Stimulated activated CD4-positive, alpha-beta T cell treated with anti-CD3 and anti-CD28 coated beads, TNF-alpha, amount 100 ng/mL, for 4 hours (primary cell): ENCODE measurements at regions not wholly inside any gene's neighbourhood (a gene's known extent, or its start where the extent isn't known, plus 50 kb on each side); places are given as distances from the start of the nearest gene placed in this dataset.
"Not testable (repeated sequence)": the region's sequence is repeated elsewhere in the genome, so short reads cannot be mapped to it uniquely, and the experiment has no call there.

Experiments
- DNase-seq, 3 experiments: peaks; one replicate each; pipeline ENCODE4 v3.0.0-alpha.2; 2020; ENCODE audit warnings: low read depth in 3 of 3

DNA sequence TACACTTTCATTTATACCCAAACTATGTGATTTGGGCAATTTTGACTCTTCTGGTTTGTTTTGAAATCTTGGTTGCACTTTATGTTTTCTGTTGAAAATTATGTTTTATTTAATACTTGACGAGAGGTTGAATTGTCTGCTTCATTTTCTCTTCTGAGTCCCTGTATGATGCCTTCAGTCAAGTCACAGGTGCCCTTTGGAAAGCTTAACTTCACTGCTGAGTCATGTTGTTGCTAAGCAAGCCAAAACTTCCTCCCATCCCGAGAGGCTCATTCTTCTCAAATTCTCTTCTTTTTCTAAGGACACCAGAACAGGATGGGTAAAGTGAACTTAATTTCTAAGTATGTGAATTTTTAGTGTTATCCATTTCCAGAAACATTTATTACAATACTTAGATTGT is 455.3 kb upstream of the PTGER4 start:
- no peak for DNase-seq

- DNase-seq: no peak
Observed at GRCh38 chr5:40223884-40224402, 455.8 kb upstream of the PTGER4 start.

- no peak for DNase-seq
Observed at GRCh38 chr5:40221796-40222195, 457.9 kb upstream of the PTGER4 start.

DNA sequence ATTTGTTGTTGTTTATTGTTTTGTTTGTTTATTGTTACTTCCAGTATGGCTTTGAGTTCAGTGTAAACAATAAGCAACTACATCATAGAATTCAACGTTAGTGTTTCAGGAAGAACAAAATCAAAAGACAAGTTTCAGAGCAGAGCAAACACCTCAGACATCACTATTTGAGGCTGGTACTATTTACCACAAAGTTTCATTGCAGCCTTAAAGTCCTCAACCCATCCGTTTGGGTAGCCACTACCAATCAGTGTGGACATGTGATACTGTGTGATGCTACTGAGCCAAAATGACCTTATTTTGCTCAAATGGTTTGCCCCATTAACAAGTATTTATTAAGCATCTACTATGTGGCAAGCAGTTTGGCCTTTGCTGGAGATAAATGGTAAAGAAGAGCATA is 458.5 kb upstream of the PTGER4 start:
- no peak for DNase-seq

DNA sequence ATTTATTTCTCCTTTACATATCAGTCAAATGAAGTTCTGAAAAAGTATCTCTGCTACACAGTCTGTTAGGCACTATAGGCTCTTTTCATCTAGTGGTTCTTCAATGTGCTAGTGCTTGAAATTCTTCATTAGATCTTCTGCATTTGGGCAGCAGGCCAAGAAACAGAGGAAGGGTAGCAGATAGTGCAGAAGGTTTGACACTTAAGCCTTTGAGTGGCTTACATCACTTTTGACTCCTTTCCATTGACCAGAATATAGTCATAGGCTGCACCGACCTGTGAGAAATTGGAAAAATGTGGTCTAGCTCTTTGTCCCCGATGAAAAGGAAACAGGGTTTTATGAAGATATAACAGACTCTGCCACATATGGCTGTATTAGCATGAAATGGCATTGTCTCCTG is 459.5 kb upstream of the PTGER4 start:
- no peak for DNase-seq

- DNase-seq: no peak
Observed at GRCh38 chr5:40217553-40217952, 462.2 kb upstream of the PTGER4 start.

DNA sequence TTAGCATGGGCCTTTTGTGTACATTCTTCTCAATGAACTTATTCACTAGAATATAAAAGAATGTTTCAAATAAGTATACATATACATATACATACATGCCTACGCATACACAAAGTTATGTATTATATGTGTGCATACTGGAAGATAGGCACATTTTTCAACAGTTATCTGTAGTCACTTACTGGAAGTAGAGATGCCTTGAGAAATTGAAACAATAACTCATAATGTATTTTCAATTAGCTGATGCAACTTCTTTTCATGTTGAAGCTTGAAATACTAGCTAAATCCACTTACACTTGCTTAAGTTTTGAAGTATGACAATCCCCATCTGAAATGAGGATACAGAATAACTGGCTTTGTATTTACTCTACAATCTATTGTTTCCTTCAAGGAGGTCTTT is 469.0 kb upstream of the PTGER4 start:
- DNase-seq: no peak

- no peak for DNase-seq
Observed at GRCh38 chr5:40206030-40206429, 473.7 kb upstream of the PTGER4 start.

DNA sequence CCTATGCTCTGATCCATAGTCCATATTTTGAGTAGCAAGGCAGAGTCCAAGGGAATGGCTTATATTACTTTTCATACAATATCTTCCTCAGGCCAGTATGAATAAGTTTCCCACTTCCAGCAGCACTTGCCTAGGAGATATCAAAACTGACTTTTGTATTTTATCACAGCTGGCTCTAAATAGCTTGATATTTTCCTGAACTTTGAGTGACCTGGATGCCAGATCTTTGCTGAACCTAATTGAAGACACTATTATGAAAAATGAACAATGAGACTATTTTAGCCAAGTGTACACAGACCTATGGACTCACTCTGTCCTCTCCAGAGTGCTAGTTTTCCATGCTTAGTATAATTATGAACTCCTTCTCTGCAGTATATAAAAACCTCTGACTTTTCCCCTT is 475.6 kb upstream of the PTGER4 start:
- DNase-seq: no peak

GRCh38 chr5:40202814-40203440 is 476.8 kb upstream of the PTGER4 start:
- DNase-seq: no peak

GRCh38 chr5:40198736-40199135 is 481.0 kb upstream of the PTGER4 start:
- no peak for DNase-seq

GRCh38 chr5:40195574-40195973 is 484.1 kb upstream of the PTGER4 start:
- DNase-seq: not testable (repeated sequence)

GRCh38 chr5:40191150-40191549 is 488.6 kb upstream of the PTGER4 start:
- no peak for DNase-seq

DNA sequence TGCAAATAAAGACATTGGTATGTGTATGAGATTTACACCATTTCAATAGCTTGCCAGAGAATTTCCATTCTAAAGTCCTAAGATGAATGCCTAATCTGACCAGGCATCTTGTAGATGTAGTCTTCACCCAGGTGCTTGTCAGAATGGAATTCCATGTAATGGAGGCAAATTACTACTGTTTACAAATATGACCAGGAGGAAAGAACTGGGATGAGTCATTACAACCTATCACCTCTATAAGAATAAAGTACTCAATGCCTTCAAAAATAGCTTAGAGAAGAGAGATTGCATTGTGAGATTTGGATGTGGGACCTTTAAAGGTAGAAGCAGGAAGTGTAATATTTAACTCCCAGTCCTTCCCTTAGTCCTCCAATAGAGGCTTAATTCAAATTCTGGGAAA is 507.0 kb upstream of the PTGER4 start:
- DNase-seq: no peak

DNA sequence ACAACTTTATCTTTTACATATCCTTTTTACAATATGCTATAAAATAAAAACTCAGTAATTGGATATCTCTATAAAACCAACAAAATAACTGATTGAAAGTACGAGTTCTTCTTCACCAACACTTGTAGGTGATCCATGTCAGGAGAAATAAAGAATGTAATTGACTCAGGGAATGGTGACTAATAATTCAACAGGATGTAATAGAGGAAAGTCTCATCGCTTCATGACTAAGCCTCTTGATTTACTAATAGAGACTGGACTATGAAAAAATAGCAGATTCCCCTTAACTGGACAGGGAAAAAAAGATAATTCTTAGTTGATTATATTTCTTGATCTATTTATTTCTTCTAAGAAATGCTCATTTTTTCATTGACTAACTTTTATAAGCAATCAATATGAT is 507.7 kb upstream of the PTGER4 start:
- no peak for DNase-seq

DNA sequence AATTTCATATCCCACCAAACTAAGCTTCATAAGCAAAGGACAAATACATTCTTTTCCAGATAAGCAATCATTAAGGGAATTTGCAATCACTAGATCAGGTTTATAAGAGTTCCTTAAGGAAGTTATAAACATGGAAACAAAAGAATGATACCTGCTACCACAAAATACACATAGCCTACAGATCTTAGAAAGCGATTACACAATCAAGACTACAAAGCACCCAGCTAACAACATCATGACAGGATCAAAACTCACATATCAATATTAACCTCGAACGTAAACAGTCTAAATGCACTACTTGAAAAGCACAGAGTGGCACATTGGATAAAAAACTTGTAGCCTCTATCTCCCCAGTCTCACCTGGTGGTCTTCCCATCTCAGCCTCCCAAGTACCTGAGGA is 512.4 kb upstream of the PTGER4 start:
- DNase-seq: no peak

GRCh38 chr5:40166802-40167201 is 512.9 kb upstream of the PTGER4 start:
- DNase-seq: no peak

DNA sequence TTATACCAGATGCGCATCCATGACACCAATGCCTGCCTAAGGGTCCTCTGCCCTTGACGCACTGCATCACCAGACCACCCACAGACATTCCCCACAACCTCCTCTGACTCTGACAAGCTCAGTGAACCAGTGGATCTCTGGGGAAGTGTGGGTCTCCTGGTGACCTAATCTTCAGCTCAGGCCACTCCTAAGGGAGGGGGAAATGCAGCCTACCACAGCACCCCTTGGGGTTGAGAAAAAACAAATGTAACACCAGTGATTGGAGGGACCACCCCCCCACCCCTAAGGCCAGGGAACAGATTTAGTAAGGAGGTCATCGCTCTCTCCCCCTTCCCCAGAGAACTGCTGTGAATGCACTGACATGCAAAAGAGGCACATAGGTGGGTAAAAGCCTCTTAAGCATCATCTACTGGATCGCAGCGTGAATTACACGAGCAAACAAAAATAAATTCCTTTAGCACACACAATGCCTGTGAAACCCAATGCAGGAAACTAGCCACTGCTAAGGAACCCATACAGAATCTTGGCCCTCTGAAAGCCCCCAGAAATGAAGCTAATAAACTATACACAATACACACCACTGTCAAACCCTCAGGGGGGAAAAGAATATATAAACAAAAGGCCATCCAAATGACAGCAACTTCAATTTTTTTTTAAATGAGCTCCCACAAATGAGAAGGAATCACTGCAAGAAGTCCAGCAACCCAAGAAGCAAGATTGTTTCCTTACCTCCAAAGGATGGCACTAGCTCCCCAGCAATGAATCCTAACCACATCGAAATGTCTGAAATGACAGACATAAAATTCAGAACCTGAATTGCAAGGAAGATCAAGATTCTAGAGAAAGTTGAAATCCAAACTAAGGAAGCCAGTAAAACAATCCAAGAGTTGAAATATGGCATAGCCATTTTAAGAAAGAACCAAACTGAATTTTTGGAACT is 513.7 kb upstream of the PTGER4 start:
- DNase-seq: no peak

- no peak for DNase-seq
Observed at GRCh38 chr5:40165106-40165788, 514.5 kb upstream of the PTGER4 start.

DNA sequence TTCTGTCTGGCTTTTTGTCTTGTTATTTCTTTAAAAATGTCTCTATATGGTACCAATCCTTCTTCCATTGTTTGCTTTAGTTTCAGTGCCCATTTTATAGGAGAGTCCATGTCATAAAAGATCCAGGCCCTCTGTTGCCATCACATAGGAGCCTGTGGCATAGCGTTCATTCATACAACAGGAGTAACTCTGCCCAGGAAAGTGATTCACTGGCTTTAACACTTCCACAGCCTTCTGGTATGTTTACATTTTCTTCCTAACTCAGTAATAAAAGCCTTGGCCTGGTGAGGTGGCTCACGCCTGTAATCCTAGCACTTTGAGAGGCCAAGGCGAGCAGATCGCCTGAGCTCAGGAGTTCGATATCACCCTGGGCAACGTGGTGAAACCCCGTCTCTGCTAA is 519.3 kb upstream of the PTGER4 start:
- DNase-seq: no peak

DNA sequence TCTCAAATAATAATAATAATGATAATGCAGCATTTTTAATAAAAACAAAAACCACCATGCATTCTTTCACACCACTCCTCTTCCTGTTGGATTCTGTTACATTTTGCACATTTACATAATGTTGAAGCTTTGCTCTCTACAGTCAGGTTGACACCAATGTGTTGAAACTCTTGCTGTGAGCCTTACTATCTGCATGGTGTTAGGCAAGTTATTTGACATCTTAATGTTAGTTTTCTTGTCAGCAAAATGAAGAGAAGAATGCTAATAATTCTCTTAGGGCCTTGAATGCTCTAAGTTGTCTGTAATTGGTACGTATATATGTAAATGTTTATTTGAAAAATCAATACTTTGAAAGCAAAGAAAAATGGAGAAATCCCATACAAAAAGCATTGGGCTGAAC is 525.5 kb upstream of the PTGER4 start:
- DNase-seq: no peak

DNA sequence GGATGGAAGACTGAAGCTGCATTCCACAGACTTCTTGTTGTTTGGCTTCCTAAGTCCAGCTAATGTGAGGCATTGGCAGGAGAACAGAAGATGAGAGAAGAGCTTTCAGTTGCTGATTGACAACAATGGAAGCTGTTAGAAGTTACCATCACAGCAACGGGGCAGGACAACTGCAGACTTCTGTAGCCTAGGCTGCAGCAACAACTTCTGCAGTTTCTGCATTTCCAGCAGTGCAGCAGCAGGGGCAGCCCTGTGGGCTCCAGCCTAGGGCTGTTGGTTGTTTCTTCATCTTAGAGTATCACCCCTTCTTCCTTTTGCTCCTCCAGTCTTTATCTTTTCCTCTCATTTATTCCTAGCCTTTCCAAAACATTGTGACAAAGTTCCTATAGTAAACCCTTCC is 528.8 kb upstream of the PTGER4 start:
- DNase-seq: no peak

DNA sequence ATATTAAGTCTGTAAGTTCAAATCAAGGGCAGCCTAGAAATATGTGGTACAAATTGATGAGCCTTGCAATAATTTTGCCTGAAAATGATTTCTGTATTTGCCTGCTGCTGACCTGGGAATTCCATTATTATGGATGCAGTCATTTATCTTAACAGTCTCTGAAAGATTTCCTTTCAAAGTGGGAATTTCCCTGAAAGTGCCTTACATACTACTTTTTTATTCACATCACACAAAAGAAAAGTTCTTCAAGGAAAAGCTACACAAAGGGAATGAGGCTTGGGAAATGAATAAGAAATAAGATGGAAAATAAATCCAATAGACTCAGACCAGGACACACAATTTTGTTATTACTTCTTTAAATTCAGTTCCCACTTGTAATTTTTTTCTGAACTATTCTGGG is 537.8 kb upstream of the PTGER4 start:
- DNase-seq: no peak
